22Rv1 (cell line): ENCODE measurements at regions not wholly inside any gene's neighbourhood (a gene's known extent, or its start where the extent isn't known, plus 50 kb on each side); places are given as distances from the start of the nearest gene placed in this dataset.

Experiments
- ZFX ChIP-seq: fragments of 450-650 bp; IDR thresholded peaks from 2 replicates; pipeline ENCODE4 v1.6.1; 2017; ENCODE audit warnings: antibody characterized with exemption, borderline replicate concordance
- TF ChIP-seq, protein P1 (sequence below): fragments of 450-650 bp; IDR thresholded peaks from 2 replicates; pipeline ENCODE4 v1.5.1; 2017; ENCODE audit warnings: mild to moderate bottlenecking

DNA sequence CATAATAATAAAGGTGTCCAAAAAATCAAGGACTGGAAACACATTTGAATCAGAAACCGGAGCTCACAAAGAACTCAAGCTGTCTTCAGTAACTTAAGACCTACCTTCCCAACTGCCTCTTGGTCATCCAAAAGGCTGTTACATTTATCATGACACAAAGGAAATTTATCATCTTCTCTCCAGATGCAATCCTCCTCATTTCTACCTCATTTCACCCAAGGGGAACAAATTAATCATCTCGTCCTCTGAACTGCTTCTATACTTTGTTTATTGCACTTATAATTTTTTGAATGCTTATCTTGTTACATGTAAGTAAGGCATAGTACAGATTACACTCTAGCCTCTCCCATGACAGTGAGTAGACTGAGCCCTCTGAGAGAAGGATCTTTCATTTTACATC, 105.1 kb upstream of the RGPD4 start:
- TF ChIP-seq, protein P1, sequence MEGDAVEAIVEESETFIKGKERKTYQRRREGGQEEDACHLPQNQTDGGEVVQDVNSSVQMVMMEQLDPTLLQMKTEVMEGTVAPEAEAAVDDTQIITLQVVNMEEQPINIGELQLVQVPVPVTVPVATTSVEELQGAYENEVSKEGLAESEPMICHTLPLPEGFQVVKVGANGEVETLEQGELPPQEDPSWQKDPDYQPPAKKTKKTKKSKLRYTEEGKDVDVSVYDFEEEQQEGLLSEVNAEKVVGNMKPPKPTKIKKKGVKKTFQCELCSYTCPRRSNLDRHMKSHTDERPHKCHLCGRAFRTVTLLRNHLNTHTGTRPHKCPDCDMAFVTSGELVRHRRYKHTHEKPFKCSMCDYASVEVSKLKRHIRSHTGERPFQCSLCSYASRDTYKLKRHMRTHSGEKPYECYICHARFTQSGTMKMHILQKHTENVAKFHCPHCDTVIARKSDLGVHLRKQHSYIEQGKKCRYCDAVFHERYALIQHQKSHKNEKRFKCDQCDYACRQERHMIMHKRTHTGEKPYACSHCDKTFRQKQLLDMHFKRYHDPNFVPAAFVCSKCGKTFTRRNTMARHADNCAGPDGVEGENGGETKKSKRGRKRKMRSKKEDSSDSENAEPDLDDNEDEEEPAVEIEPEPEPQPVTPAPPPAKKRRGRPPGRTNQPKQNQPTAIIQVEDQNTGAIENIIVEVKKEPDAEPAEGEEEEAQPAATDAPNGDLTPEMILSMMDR, result no peak
- no peak for TF ChIP-seq ZFX
